ENCODE measurements at regions not wholly inside any gene's neighbourhood (a gene's known extent, or its start where the extent isn't known, plus 50 kb on each side); places are given as distances from the start of the nearest gene placed in this dataset.

DNA sequence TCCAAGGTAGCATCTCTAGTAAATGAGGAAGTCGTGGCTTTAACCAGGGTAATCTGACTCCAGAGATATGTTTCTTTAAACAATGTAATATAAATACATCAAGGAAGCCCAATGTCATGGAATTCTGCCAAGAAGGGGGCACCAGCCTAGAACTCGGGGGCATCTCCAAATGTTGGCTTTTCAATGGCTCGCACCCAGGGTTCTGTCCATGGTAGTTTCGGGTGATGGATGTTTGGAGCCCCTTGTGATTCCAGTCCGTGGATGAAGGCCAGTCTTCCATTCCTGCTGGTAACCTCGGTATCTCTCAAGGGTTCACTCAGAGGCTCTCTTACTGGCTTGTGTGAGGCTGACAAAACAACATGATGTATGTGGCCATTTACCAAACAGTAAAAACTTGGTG, 91.7 kb upstream of the SPHKAP start:
- TF ChIP-seq, protein P1, sequence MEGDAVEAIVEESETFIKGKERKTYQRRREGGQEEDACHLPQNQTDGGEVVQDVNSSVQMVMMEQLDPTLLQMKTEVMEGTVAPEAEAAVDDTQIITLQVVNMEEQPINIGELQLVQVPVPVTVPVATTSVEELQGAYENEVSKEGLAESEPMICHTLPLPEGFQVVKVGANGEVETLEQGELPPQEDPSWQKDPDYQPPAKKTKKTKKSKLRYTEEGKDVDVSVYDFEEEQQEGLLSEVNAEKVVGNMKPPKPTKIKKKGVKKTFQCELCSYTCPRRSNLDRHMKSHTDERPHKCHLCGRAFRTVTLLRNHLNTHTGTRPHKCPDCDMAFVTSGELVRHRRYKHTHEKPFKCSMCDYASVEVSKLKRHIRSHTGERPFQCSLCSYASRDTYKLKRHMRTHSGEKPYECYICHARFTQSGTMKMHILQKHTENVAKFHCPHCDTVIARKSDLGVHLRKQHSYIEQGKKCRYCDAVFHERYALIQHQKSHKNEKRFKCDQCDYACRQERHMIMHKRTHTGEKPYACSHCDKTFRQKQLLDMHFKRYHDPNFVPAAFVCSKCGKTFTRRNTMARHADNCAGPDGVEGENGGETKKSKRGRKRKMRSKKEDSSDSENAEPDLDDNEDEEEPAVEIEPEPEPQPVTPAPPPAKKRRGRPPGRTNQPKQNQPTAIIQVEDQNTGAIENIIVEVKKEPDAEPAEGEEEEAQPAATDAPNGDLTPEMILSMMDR (IDR thresholded peaks at IDR 0.05): no peak
- TF ChIP-seq POLR2A (IDR thresholded peaks at IDR 0.05) (no peak), POLR2AphosphoS5 (IDR thresholded peaks at IDR 0.05) (no peak), EP300 (IDR thresholded peaks at IDR 0.05) (no peak)
